ENCODE measurements at regions not wholly inside any gene's neighbourhood (a gene's known extent, or its start where the extent isn't known, plus 50 kb on each side); places are given as distances from the start of the nearest gene placed in this dataset.
"Not testable (repeated sequence)": the region's sequence is repeated elsewhere in the genome, so short reads cannot be mapped to it uniquely, and the experiment has no call there.

GRCh38 chr11:116403794-116404461, 368.9 kb downstream of the BUD13 start:
- DNase-seq, result peak; percentile 94

GRCh38 chr11:116400081-116400480, 372.7 kb downstream of the BUD13 start:
- DNase-seq, result no peak

GRCh38 chr11:116397602-116398084, 375.1 kb downstream of the BUD13 start:
- no peak for DNase-seq

GRCh38 chr11:116396331-116396730, 376.5 kb downstream of the BUD13 start:
- no peak for DNase-seq

- no peak for DNase-seq
Measured at GRCh38 chr11:116394022-116394421, 378.8 kb downstream of the BUD13 start.

GRCh38 chr11:116390963-116391362, 381.8 kb downstream of the BUD13 start:
- DNase-seq, result no peak

- no peak for DNase-seq
Measured at GRCh38 chr11:116388146-116388545, 384.6 kb downstream of the BUD13 start.

- DNase-seq, result no peak
Measured at GRCh38 chr11:116387641-116388040, 385.1 kb downstream of the BUD13 start.

GRCh38 chr11:116386118-116386699, 386.6 kb downstream of the BUD13 start:
- no peak for DNase-seq

GRCh38 chr11:116384876-116385275, 387.9 kb downstream of the BUD13 start:
- DNase-seq, result no peak

- DNase-seq, result no peak
Measured at GRCh38 chr11:116384407-116384806, 388.4 kb downstream of the BUD13 start.

- no peak for DNase-seq
Measured at GRCh38 chr11:116379185-116379828, 393.5 kb downstream of the BUD13 start.

- DNase-seq, result no peak
Measured at GRCh38 chr11:116376547-116376946, 396.2 kb downstream of the BUD13 start.

- DNase-seq, result no peak
Measured at GRCh38 chr11:116376054-116376453, 396.7 kb downstream of the BUD13 start.

GRCh38 chr11:116375221-116375620, 397.6 kb downstream of the BUD13 start:
- no peak for DNase-seq

GRCh38 chr11:116374085-116374484, 398.7 kb downstream of the BUD13 start:
- no peak for DNase-seq

GRCh38 chr11:116373104-116373944, 399.5 kb downstream of the BUD13 start:
- peak; percentile 99 for DNase-seq

- peak; percentile 89 for DNase-seq
Measured at GRCh38 chr11:116371146-116371545, 401.6 kb downstream of the BUD13 start.

- no peak for DNase-seq
Measured at GRCh38 chr11:116368784-116369183, 404.0 kb downstream of the BUD13 start.

- DNase-seq, result no peak
Measured at GRCh38 chr11:116366980-116367645, 405.7 kb downstream of the BUD13 start.

GRCh38 chr11:116366451-116366850, 406.3 kb downstream of the BUD13 start:
- DNase-seq, result no peak

GRCh38 chr11:116364925-116365324, 407.9 kb downstream of the BUD13 start:
- DNase-seq, result not testable (repeated sequence)

- peak; percentile 83 for DNase-seq
Measured at GRCh38 chr11:116364348-116364747, 408.4 kb downstream of the BUD13 start.

All from NCI-H524 treated with DMSO at 0.1 percent for 48 hours (cell line).